Ascending aorta (tissue), 2 donors: ENCODE measurements at regions not wholly inside any gene's neighbourhood (a gene's known extent, or its start where the extent isn't known, plus 50 kb on each side); places are given as distances from the start of the nearest gene placed in this dataset.

Experiments used
- DNase-seq, 2 donors: peaks; one replicate each; pipeline ENCODE4 v3.0.0-alpha.2; 2019; ENCODE audit warnings: low spot score in 2 of 2
- H3K27ac ChIP-seq, 2 donors: fragments of 200-600 bp; sonication (generic); one replicate each; pipeline ENCODE4 v1.5.1; 2016 to 2017; ENCODE audit warnings: mild to moderate bottlenecking in 1 of 2
- H3K27me3 ChIP-seq: fragments of 200-600 bp; sonication (generic); one replicate; pipeline ENCODE4 v1.5.1; 2017
- H3K36me3 ChIP-seq, 2 donors: fragments of 200-600 bp; sonication (generic); one replicate each; pipeline ENCODE4 v1.5.1; 2016
- H3K4me1 ChIP-seq, 2 donors: fragments of 200-600 bp; sonication (generic); one replicate each; pipeline ENCODE4 v1.5.1; 2016 to 2017; ENCODE audit warnings: mild to moderate bottlenecking in 1 of 2
- H3K4me3 ChIP-seq, 2 donors: fragments of 200-600 bp; sonication (generic); one replicate each; pipeline ENCODE4 v1.5.1; 2016 to 2017; ENCODE audit warnings: mild to moderate bottlenecking in 1 of 2
- H3K9me3 ChIP-seq, 2 donors: fragments of 200-600 bp; sonication (generic); one replicate each; pipeline ENCODE4 v1.5.1; 2016
- CTCF ChIP-seq, 3 experiments: fragments of 200-600 bp in 2 of 3; fragments of 450-650 bp in 1 of 3; sonication (generic) in 2 of 3; IDR thresholded peaks; one replicate each; pipeline ENCODE4 v1.5.1; 2016 to 2019; ENCODE audit warnings: antibody characterized with exemption in 3 of 3, mild to moderate bottlenecking in 1 of 3, moderate library complexity in 1 of 3
- intact Hi-C: fragments of 100-400 bp; cut with DNase I; formaldehyde crosslinking; loops from one replicate; pipeline ENCODE4 v1.15.1; 2023

- Histone ChIP-seq H3K9me3 (no peaks in the 10 kb centered on the region), H3K27me3 (no peaks in the 10 kb centered on the region), H3K27ac (no peak overlapping the region), H3K36me3 (no peaks in the 10 kb centered on the region), H3K4me3 (no peak overlapping the region), H3K4me1 (no peaks in the 10 kb centered on the region)
- intact Hi-C loops: no loop called here
- TF ChIP-seq CTCF (IDR thresholded peaks at IDR 0.05): no peak
- no peak for DNase-seq
Observed at GRCh38 chr16:6961704-6962103, 370.9 kb upstream of the RBFOX1 start.

- no peak for DNase-seq
- intact Hi-C loops: no loop called here
- Histone ChIP-seq H3K27me3 (no peaks in the 10 kb centered on the region), H3K9me3 (no peaks in the 10 kb centered on the region), H3K4me1 (no peaks in the 10 kb centered on the region), H3K36me3 (no peaks in the 10 kb centered on the region), H3K4me3 (no peak overlapping the region), H3K27ac (no peak overlapping the region)
- TF ChIP-seq CTCF (IDR thresholded peaks at IDR 0.05): no peak
Observed at GRCh38 chr16:6958184-6958583, 374.5 kb upstream of the RBFOX1 start.

GRCh38 chr16:6957681-6958080 is 375.0 kb upstream of the RBFOX1 start:
- H3K27me3 ChIP-seq: no peaks in the 10 kb centered on the region
- intact Hi-C loops: no loop called here
- no peak for TF ChIP-seq CTCF (IDR thresholded peaks at IDR 0.05)
- no peak overlapping the region for H3K4me3 ChIP-seq
- no peak for DNase-seq
- no peak overlapping the region for H3K27ac ChIP-seq
- no peaks in the 10 kb centered on the region for H3K9me3 ChIP-seq
- H3K4me1 ChIP-seq: no peaks in the 10 kb centered on the region
- no peaks in the 10 kb centered on the region for H3K36me3 ChIP-seq

- intact Hi-C loops: no loop called here
- H3K27me3 ChIP-seq: no peaks in the 10 kb centered on the region
- DNase-seq: no peak
- H3K36me3 ChIP-seq: no peaks in the 10 kb centered on the region
- no peaks in the 10 kb centered on the region for H3K9me3 ChIP-seq
- H3K4me3 ChIP-seq: no peak overlapping the region
- H3K4me1 ChIP-seq: no peaks in the 10 kb centered on the region
- H3K27ac ChIP-seq: no peak overlapping the region
- no peak for TF ChIP-seq CTCF (IDR thresholded peaks at IDR 0.05)
Observed at GRCh38 chr16:6956511-6956910, 376.1 kb upstream of the RBFOX1 start.

GRCh38 chr16:6955303-6955702 is 377.3 kb upstream of the RBFOX1 start:
- H3K4me3 ChIP-seq: no peak overlapping the region
- TF ChIP-seq CTCF (IDR thresholded peaks at IDR 0.05): no peak
- intact Hi-C loops: no loop called here

GRCh38 chr16:6949240-6949639 is 383.4 kb upstream of the RBFOX1 start:
- Histone ChIP-seq H3K4me1 (no peaks in the 10 kb centered on the region), H3K36me3 (no peaks in the 10 kb centered on the region), H3K4me3 (no peak overlapping the region), H3K27ac (no peak overlapping the region), H3K9me3 (no peaks in the 10 kb centered on the region), H3K27me3 (no peaks in the 10 kb centered on the region)
- intact Hi-C loops: no loop called here
- TF ChIP-seq CTCF (IDR thresholded peaks at IDR 0.05): no peak
- no peak for DNase-seq

More at GRCh38 chr16:6955303-6955702, 377.3 kb upstream of the RBFOX1 start:
- Histone ChIP-seq H3K4me1 (no peaks in the 10 kb centered on the region), H3K27me3 (no peaks in the 10 kb centered on the region), H3K27ac (no peak overlapping the region), H3K36me3 (no peaks in the 10 kb centered on the region), H3K9me3 (no peaks in the 10 kb centered on the region)
- DNase-seq: no peak
